IMR-90 (cell line): ENCODE measurements at regions not wholly inside any gene's neighbourhood (a gene's known extent, or its start where the extent isn't known, plus 50 kb on each side); places are given as distances from the start of the nearest gene placed in this dataset.

Source experiments
- FOS ChIP-seq: fragments of 150-350 bp; IDR thresholded peaks from 2 replicates; pipeline ENCODE4 v1.6.1; 2016; ENCODE audit warnings: low read depth, low read length
- MAFK ChIP-seq: IDR thresholded peaks from 2 replicates; pipeline ENCODE4 v1.6.1; 2012; ENCODE audit warnings: low read depth, low read length, improper control_type of control experiment
- MAZ ChIP-seq: IDR thresholded peaks from 2 replicates; pipeline ENCODE4 v1.6.1; 2012; ENCODE audit warnings: low read depth, mild to moderate bottlenecking, low read length, improper control_type of control experiment, moderate library complexity, borderline replicate concordance
- MXI1 ChIP-seq: IDR thresholded peaks from 2 replicates; pipeline ENCODE4 v1.6.1; 2012; ENCODE audit warnings: low read depth, mild to moderate bottlenecking, low read length, moderate library complexity, borderline replicate concordance
- POLR2A ChIP-seq: IDR thresholded peaks from 2 replicates; pipeline ENCODE4 v1.6.1; 2012; ENCODE audit warnings: mild to moderate bottlenecking, low read depth, low read length
- RAD21 ChIP-seq: IDR thresholded peaks from 2 replicates; pipeline ENCODE4 v1.6.1; 2012; ENCODE audit warnings: low read length, improper control_type of control experiment
- RCOR1 ChIP-seq: IDR thresholded peaks from 2 replicates; pipeline ENCODE4 v1.6.1; 2012; ENCODE audit warnings: mild to moderate bottlenecking, low read length, improper control_type of control experiment; ENCODE audit not compliant: insufficient replicate concordance
- RFX5 ChIP-seq: IDR thresholded peaks from 2 replicates; pipeline ENCODE4 v1.8.0; 2012; ENCODE audit warnings: low read depth, mild to moderate bottlenecking, low read length, moderate library complexity
- TF ChIP-seq, protein P1 (sequence below): conservative IDR thresholded peaks from 2 replicates; pipeline ENCODE4 v1.5.1; 2012; ENCODE audit warnings: mild to moderate bottlenecking, low read depth, low read length, improper control_type of control experiment
- TF ChIP-seq, protein P2 (sequence below): fragments of 150-350 bp; IDR thresholded peaks from 2 replicates; pipeline ENCODE4 v1.6.1; 2017; ENCODE audit warnings: mild to moderate bottlenecking, antibody characterized with exemption, low read length, low read depth
- TF ChIP-seq, protein P3 (sequence below): fragments of 150-350 bp; IDR thresholded peaks from 2 replicates; pipeline ENCODE4 v1.6.1; 2016; ENCODE audit warnings: low read depth, mild to moderate bottlenecking, low read length, moderate library complexity, borderline replicate concordance

DNA sequence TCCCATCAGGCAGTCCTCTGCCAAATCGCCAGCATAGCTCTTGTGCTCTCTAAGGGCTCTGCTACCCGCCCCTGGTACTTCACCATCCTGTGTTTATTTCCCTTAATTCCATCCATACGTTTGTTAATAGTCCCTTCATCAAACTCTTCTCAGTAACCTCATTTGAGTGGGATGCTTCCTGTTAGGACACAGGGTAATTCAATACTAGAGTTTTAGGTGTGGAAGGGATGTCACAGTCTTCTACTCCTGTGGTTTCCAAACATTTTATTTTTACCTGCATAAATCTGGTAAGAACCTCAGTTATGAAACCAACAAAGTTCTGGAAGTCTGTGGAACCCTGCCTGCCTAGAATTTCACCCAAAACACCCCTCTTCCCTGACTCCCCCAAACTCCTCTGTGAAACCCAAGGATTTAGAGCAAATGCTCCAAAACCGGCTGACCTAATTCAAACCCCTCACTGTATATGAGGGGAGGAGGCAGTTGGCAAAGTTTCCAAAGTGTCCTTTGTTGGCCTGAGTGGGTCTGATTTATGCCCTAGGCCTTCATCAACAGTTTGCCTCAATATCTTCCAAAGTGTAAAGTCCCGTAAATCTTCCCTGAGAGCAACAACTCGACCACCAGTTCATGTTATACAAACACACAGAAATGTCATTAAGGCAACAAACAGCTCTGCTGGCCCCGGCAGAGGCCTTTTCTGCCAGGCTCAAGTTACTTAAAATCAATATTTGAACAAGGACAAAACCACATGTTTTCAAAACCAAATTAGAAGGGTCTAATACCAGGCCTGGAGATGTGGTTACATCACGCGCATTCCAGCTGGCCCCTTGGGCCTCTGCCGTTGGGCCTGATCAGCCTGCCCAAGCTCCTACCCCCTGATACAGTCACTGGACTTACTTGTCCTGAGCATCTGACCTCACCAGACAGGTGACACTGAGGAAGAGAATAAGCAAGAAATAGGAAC is 82.4 kb upstream of the FGGY start:
- TF ChIP-seq, protein P1, sequence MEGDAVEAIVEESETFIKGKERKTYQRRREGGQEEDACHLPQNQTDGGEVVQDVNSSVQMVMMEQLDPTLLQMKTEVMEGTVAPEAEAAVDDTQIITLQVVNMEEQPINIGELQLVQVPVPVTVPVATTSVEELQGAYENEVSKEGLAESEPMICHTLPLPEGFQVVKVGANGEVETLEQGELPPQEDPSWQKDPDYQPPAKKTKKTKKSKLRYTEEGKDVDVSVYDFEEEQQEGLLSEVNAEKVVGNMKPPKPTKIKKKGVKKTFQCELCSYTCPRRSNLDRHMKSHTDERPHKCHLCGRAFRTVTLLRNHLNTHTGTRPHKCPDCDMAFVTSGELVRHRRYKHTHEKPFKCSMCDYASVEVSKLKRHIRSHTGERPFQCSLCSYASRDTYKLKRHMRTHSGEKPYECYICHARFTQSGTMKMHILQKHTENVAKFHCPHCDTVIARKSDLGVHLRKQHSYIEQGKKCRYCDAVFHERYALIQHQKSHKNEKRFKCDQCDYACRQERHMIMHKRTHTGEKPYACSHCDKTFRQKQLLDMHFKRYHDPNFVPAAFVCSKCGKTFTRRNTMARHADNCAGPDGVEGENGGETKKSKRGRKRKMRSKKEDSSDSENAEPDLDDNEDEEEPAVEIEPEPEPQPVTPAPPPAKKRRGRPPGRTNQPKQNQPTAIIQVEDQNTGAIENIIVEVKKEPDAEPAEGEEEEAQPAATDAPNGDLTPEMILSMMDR, result no peak
- TF ChIP-seq MAFK (no peak), RAD21 (no peak), MAZ (no peak; the same call in 1 of the 2 replicates), POLR2A (no peak), RFX5 (no peak), MXI1 (no peak), FOS (no peak), RCOR1 (no peak)
- TF ChIP-seq, protein P2, sequence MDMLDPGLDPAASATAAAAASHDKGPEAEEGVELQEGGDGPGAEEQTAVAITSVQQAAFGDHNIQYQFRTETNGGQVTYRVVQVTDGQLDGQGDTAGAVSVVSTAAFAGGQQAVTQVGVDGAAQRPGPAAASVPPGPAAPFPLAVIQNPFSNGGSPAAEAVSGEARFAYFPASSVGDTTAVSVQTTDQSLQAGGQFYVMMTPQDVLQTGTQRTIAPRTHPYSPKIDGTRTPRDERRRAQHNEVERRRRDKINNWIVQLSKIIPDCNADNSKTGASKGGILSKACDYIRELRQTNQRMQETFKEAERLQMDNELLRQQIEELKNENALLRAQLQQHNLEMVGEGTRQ, result no peak
- TF ChIP-seq, protein P3, sequence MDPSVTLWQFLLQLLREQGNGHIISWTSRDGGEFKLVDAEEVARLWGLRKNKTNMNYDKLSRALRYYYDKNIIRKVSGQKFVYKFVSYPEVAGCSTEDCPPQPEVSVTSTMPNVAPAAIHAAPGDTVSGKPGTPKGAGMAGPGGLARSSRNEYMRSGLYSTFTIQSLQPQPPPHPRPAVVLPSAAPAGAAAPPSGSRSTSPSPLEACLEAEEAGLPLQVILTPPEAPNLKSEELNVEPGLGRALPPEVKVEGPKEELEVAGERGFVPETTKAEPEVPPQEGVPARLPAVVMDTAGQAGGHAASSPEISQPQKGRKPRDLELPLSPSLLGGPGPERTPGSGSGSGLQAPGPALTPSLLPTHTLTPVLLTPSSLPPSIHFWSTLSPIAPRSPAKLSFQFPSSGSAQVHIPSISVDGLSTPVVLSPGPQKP, result no peak
